ENCODE measurements at regions not wholly inside any gene's neighbourhood (a gene's known extent, or its start where the extent isn't known, plus 50 kb on each side); places are given as distances from the start of the nearest gene placed in this dataset.

DNA sequence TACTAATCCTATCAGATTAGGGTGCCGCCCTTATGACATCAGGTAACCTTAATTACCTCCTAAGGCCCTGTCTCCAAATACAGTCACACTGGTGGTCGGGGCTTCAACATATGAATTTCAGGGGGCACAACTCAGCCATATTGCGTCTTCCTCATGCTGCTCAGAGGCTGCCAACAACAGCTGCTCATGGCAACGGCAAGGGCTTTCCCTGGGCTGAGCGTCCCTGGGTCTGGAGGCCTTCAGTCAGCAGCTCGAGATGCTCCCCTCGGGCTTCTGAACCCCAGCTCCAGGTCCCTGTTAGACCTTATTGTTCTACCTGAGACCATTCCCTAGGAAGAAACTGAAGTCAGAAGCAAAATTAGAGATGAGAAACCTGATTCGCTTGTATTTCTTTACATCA is 157.2 kb downstream of the TMEM132E start:
- no peak overlapping the region for H3K4me3 ChIP-seq (ENCODE audit: low read length)
- TF ChIP-seq, protein P1, sequence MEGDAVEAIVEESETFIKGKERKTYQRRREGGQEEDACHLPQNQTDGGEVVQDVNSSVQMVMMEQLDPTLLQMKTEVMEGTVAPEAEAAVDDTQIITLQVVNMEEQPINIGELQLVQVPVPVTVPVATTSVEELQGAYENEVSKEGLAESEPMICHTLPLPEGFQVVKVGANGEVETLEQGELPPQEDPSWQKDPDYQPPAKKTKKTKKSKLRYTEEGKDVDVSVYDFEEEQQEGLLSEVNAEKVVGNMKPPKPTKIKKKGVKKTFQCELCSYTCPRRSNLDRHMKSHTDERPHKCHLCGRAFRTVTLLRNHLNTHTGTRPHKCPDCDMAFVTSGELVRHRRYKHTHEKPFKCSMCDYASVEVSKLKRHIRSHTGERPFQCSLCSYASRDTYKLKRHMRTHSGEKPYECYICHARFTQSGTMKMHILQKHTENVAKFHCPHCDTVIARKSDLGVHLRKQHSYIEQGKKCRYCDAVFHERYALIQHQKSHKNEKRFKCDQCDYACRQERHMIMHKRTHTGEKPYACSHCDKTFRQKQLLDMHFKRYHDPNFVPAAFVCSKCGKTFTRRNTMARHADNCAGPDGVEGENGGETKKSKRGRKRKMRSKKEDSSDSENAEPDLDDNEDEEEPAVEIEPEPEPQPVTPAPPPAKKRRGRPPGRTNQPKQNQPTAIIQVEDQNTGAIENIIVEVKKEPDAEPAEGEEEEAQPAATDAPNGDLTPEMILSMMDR (conservative IDR thresholded peaks at IDR 0.05; ENCODE audit: low read depth, low read length), result no peak
- DNase-seq (ENCODE audit: low read depth), result no peak

DNA sequence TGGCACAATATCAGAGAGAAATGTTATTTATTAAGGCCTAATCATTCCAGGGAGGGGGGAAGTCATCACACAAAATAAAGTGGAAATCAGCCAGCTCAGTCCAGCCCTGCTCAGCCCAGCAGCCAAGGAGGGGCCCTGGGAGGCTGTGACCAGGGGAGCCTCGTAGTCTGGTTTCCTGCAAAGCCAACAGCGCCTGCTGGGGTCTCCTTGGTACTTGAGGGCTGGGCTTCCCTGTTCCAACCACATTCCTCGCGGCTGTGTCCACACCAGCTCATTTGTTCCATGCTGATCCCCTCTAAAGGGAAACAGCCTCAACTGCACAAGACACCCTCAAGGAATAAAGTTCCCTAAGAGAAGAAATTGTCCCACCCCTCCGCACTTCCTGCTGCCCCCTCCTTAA is 154.0 kb downstream of the TMEM132E start:
- no peak overlapping the region for H3K4me3 ChIP-seq (ENCODE audit: low read length)
- TF ChIP-seq, protein P1 (conservative IDR thresholded peaks at IDR 0.05; ENCODE audit: low read depth, low read length), result no peak
- no peak for DNase-seq (ENCODE audit: low read depth)

GRCh38 chr17:34730816-34731215 is 151.4 kb downstream of the TMEM132E start:
- TF ChIP-seq, protein P1 (conservative IDR thresholded peaks at IDR 0.05; ENCODE audit: low read depth, low read length), result no peak
- no peak overlapping the region for H3K4me3 ChIP-seq (ENCODE audit: low read length)
- no peak for DNase-seq (ENCODE audit: low read depth)

- TF ChIP-seq, protein P1 (conservative IDR thresholded peaks at IDR 0.05; ENCODE audit: low read depth, low read length), result no peak
- DNase-seq (ENCODE audit: low read depth), result no peak
- H3K4me3 ChIP-seq (ENCODE audit: low read length), result no peak overlapping the region
These were observed 149.5 kb downstream of the TMEM132E start for GRCh38 chr17:34728771-34729310.

DNA sequence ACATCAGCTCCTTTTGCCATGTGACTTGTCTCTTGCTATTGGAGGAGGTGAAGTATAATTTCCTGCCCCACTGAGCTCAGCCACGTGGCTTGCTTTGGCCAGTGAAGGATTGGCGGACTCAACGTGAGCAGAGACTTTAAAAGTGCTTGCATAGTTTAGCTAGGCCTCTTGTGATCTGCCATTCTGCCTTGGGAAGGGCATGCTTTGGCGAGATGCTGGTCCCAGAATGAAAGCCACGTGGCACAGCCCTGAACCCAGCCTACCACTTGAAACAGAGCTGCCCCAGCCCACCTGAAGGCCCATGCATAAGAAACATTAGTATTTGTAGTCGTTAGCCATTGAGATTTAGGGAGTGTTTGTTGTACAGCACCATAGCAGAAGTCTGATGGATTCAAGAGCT is 148.2 kb downstream of the TMEM132E start:
- TF ChIP-seq, protein P1 (conservative IDR thresholded peaks at IDR 0.05; ENCODE audit: low read depth, low read length), result no peak
- H3K4me3 ChIP-seq (ENCODE audit: low read length), result no peak overlapping the region
- no peak for DNase-seq (ENCODE audit: low read depth)

GRCh38 chr17:34726536-34727384 is 147.4 kb downstream of the TMEM132E start:
- no peak for DNase-seq (ENCODE audit: low read depth)
- TF ChIP-seq, protein P1 (conservative IDR thresholded peaks at IDR 0.05; ENCODE audit: low read depth, low read length), result no peak
- no peak overlapping the region for H3K4me3 ChIP-seq (ENCODE audit: low read length)

DNA sequence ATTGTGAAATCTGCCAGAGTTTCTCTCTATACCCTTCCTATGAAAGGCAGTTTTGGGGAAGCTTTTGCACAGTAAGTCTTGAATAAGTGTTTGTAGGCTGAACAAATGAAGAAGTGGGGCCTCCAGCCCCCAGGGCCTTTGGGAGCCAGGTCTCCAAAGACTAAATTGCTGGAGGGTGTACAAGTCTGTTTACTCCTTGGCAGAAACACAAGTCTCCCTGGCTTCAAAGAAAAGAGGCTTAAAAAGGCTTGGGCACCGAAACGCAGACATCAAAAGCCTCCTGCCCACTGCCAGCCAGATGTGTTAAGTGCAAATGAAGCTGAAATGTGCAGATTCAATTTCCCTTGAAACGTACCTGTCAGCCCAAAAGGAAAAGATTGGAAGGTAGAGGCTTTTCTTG is 146.3 kb downstream of the TMEM132E start:
- TF ChIP-seq, protein P1 (conservative IDR thresholded peaks at IDR 0.05; ENCODE audit: low read depth, low read length), result no peak
- no peak for DNase-seq (ENCODE audit: low read depth)

More for the DNA sequence above, 146.3 kb downstream of the TMEM132E start:
- H3K4me3 ChIP-seq (ENCODE audit: low read length), result no peak overlapping the region
